ACC112 (cell line): ENCODE measurements at regions not wholly inside any gene's neighbourhood (a gene's known extent, or its start where the extent isn't known, plus 50 kb on each side); places are given as distances from the start of the nearest gene placed in this dataset.

Source experiments
- H2AFZ ChIP-seq: fragments of 200-600 bp; sonication (generic); one replicate; pipeline ENCODE4 v1.6.0; 2017; ENCODE audit warnings: antibody characterized with exemption, low read length; ENCODE audit not compliant: unreplicated experiment
- H3K27ac ChIP-seq: fragments of 200-600 bp; sonication (generic); 2 replicates; pipeline ENCODE4 v1.5.1; 2014; ENCODE audit warnings: low read depth, mild to moderate bottlenecking, antibody characterized with exemption, low read length, moderate library complexity
- H3K27me3 ChIP-seq: fragments of 200-600 bp; sonication (generic); 2 replicates; pipeline ENCODE4 v1.6.1; 2014; ENCODE audit warnings: mild to moderate bottlenecking, antibody characterized with exemption, low read length, moderate library complexity, mixed read lengths; ENCODE audit not compliant: insufficient read depth
- H3K36me3 ChIP-seq: fragments of 200-600 bp; sonication (generic); 2 replicates; pipeline ENCODE4 v1.6.1; 2016; ENCODE audit warnings: mild to moderate bottlenecking, antibody characterized with exemption, low read length, moderate library complexity, mixed read lengths; ENCODE audit not compliant: insufficient read depth
- H3K4me1 ChIP-seq: fragments of 200-600 bp; sonication (generic); one replicate; pipeline ENCODE4 v1.6.1; 2016; ENCODE audit warnings: low read length, mixed read lengths; ENCODE audit not compliant: insufficient read depth, unreplicated experiment, control insufficient read depth
- H3K4me3 ChIP-seq: fragments of 200-600 bp; sonication (generic); 2 replicates; pipeline ENCODE4 v1.5.1; 2014; ENCODE audit warnings: mild to moderate bottlenecking, low read depth, low read length
- H3K79me2 ChIP-seq: fragments of 200-600 bp; sonication (generic); one replicate; pipeline ENCODE4 v1.6.0; 2016; ENCODE audit warnings: low read length; ENCODE audit not compliant: control insufficient read depth, unreplicated experiment, insufficient read depth

DNA sequence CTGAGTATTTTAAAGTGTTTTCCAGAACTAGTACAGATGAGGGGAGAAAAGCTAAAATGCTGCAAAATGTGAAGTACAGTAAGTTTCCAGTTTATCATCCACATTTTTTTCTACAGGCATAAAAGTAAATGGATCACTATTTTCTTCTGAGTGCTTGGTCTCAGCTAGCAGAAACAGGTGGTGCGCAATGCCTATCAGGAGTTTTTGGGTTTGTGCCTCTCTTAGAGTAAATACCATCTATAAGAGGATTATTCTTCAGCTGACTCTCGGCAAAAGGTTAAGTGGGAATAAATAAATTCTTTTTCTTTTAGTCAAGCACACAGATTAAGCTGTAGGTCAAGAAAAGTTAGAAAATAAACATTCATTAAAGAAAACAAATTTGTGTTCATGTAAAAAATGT, 1027.7 kb downstream of the PLOD2 start:
- no peaks in the 10 kb centered on the region for H3K79me2 ChIP-seq
- no peaks in the 10 kb centered on the region for H3K36me3 ChIP-seq
- H3K4me1 ChIP-seq, result no peaks in the 10 kb centered on the region
- H3K4me3 ChIP-seq, result no peak overlapping the region
- H3K27me3 ChIP-seq, result no peaks in the 10 kb centered on the region
- H3K27ac ChIP-seq, result no peak overlapping the region
- H2AFZ ChIP-seq, result no peak overlapping the region

DNA sequence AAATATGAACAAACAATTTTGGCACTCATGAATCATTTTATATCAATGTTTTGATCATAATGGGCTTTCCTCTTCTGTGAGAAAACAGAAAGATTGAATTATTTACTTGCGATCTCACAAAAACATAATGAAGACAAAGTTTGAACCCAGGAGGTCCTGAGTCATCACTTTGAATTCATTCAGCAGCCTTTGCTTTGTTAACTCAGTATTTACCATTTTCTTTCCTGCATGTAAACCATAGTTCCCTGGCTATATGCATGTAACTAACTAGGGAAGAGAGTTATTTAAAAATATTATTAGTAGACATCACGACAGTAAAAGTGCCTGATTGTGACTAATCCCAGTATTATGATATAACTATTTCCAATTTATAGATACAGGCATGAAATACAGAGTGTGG, 1026.2 kb downstream of the PLOD2 start:
- H2AFZ ChIP-seq, result peak overlapping the region; percentile 71
- no peak overlapping the region for H3K27ac ChIP-seq
- H3K27me3 ChIP-seq, result no peaks in the 10 kb centered on the region
- H3K79me2 ChIP-seq, result no peaks in the 10 kb centered on the region
- H3K36me3 ChIP-seq, result no peaks in the 10 kb centered on the region
- H3K4me1 ChIP-seq, result no peaks in the 10 kb centered on the region
- H3K4me3 ChIP-seq, result no peak overlapping the region

DNA sequence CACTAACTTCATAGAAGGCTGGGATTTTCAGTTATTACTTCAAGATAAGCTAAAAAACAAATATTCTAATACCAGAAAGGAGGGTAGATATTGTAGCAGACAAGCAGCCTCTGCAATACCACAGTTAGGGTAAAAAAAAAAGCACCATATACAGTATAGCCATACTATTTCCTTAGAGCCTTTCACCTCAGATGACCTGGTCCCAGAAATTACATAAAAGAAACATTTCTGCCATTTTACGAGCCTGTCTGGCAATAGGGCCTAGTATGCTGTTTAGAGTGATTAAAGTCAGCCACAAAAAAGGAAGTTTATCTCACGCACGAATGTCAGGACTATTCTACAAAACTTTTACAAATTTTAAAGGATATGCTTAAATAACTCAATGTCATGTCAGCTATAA, 1016.6 kb downstream of the PLOD2 start:
- Histone ChIP-seq H3K4me3 (no peak overlapping the region), H3K4me1 (no peaks in the 10 kb centered on the region), H3K27ac (no peak overlapping the region), H3K27me3 (no peaks in the 10 kb centered on the region), H2AFZ (no peak overlapping the region), H3K79me2 (no peaks in the 10 kb centered on the region), H3K36me3 (no peaks in the 10 kb centered on the region)

DNA sequence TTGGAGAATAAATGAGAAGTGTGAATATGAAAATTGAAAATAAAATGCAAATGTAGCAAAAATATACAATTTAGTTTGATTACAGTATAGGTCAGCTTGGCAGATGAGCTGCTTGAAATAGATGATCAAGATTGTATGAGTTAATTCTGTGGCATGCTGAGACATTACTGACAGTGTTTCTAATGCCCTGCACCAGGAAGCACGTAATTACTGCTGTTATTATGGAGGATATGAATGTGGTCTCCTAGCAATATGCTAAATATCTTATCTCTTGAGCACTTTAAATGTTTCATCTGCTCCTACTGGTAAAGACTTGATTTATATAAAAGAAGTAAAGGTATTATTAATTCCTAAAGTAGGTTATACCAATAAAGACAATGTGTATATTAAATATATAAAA, 1015.5 kb downstream of the PLOD2 start:
- Histone ChIP-seq H3K27me3 (no peaks in the 10 kb centered on the region), H3K4me3 (no peak overlapping the region), H3K27ac (no peak overlapping the region), H2AFZ (no peak overlapping the region), H3K79me2 (no peaks in the 10 kb centered on the region), H3K36me3 (no peaks in the 10 kb centered on the region), H3K4me1 (no peaks in the 10 kb centered on the region)

DNA sequence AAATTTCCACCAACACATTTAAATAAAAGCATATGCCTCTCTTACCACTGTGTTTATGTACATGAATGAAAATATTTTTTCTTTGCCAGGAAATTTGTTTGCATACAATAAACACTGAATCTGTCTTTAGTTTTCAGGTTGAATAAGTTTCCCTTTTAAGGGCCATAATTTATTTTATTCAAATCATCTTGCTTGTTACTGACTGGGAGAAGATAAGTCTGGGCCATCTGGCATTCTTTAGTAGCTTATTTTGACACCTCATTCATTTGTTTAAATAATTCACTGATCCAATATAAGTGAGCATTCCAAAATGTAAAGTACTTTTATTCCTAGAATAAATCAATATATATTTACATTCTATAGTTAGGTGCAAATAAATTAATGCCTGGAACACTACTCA, 1001.3 kb downstream of the PLOD2 start:
- Histone ChIP-seq H3K27ac (no peak overlapping the region), H3K27me3 (no peaks in the 10 kb centered on the region), H3K4me3 (no peak overlapping the region), H3K79me2 (no peaks in the 10 kb centered on the region), H3K4me1 (no peaks in the 10 kb centered on the region), H2AFZ (no peak overlapping the region), H3K36me3 (no peaks in the 10 kb centered on the region)

DNA sequence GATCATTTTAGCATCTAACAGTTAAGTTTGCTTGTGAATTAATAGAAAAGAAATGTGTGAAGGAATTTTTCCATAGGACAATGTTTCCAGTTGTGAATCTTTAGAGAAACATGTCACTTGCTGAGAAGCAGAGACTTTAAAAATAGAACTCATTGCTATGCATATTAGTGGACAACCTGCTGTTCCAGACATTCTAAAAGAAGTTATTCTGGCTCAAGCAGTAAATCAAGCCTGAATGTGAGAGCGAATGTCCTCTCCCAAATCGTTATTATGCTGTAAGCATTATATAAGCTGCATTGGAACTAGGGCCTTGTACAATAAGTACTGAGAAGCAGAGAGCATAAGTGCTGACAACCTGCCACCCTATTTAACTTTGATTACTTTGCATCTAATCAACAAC, 990.9 kb downstream of the PLOD2 start:
- no peak overlapping the region for H3K4me3 ChIP-seq
- H3K27me3 ChIP-seq, result no peaks in the 10 kb centered on the region
- H3K36me3 ChIP-seq, result no peaks in the 10 kb centered on the region
- no peaks in the 10 kb centered on the region for H3K4me1 ChIP-seq
- no peaks in the 10 kb centered on the region for H3K79me2 ChIP-seq
- H2AFZ ChIP-seq, result peak overlapping the region; percentile 3
- H3K27ac ChIP-seq, result no peak overlapping the region

DNA sequence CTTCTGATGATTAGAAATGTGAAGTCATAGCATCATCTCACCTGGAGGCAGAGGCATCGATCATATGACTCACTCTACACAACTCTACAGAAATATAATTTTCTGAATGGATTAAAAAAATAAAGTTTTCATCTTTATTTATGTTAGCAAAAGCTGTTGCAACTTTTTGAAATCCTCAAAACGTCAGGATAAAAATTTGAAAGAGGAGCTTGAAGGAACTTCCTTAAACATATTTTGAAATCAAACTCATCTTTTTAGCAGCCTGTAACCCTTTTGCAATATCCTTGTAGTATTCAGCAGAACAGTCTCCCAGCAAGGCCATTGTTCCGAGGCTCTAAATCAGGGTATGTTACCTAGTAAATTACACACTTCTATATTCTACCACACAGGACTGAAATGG, 985.4 kb downstream of the PLOD2 start:
- Histone ChIP-seq H3K4me3 (no peak overlapping the region), H3K27me3 (no peaks in the 10 kb centered on the region), H3K27ac (no peak overlapping the region), H3K4me1 (peaks cover 1% of the 10 kb centered on the region), H3K79me2 (no peaks in the 10 kb centered on the region), H3K36me3 (no peaks in the 10 kb centered on the region), H2AFZ (no peak overlapping the region)

DNA sequence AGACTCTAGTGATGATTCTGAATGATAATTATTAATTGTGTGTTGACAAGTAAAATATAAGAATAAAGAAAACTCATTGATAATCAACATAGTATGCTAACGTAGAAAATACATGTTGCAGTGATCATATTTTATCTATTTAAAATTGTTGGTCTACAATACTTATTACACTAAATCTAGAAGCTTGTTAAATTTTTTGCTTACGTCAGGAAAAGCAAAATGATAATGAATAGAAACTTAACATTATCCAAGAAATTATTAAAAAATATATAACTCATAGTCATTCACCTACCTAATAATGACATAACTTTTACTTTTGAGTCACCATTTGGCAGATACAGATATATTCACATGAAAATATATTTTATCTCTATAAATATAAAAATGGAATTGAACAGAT, 984.1 kb downstream of the PLOD2 start:
- no peak overlapping the region for H3K27ac ChIP-seq
- H3K36me3 ChIP-seq, result no peaks in the 10 kb centered on the region
- H3K27me3 ChIP-seq, result no peaks in the 10 kb centered on the region
- no peak overlapping the region for H2AFZ ChIP-seq
- H3K79me2 ChIP-seq, result no peaks in the 10 kb centered on the region
- no peak overlapping the region for H3K4me3 ChIP-seq
- H3K4me1 ChIP-seq, result peaks cover 11% of the 10 kb centered on the region

DNA sequence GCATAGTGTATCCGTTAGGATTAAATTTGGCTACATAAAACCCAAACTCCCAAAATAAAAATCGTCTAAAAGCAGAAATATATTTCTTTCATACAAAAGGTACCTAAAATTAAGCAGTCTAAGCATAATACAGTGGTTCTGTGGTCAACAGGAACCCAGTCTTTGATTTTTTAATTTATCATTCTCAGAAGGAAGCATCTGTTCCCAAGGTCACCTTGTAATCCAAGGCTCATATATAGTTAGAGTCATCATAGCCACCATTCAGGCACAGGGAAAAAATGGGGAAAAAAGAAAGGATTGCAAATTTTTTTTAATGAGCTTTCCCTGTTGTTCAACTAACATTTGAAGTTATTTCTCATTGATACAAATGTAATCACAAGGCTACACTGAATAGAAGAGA, 983.2 kb downstream of the PLOD2 start:
- Histone ChIP-seq H3K27me3 (no peaks in the 10 kb centered on the region), H3K27ac (no peak overlapping the region), H3K36me3 (no peaks in the 10 kb centered on the region), H2AFZ (no peak overlapping the region), H3K4me3 (no peak overlapping the region), H3K79me2 (no peaks in the 10 kb centered on the region), H3K4me1 (peaks cover 11% of the 10 kb centered on the region)

DNA sequence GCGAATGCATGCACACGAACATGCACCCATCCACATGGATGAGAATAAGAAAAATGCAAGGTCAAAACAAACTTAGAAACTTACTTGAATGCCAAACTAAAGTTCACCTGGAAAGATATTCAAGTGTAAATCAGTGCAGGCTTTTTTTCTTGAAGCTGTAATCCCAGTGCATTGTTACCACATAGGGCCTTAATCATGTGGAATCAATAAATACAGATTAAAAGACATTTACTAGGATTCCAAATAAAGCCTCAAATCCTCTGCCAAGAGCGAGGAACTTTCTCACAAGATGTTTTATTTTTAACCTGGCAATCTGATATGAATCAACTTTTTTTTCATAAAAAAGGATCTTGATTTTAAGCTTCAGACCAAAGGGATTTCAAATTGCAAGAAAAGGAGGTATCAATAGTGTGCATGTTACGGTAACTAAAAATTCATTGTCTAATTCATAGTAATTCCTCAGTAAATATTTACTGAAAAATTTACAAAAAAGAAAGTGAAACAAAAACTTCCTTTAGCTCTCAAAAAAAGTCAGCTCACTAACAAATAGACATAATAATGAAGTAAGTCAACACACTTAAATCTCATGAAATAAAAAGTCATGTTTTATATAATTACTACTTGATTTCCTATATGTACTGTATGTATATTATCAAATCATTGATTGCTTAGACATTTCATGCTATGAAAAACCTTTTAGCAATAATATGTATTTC, 978.6 kb downstream of the PLOD2 start:
- Histone ChIP-seq H3K79me2 (no peaks in the 10 kb centered on the region), H3K4me3 (peak overlapping the region; percentile 76)

DNA sequence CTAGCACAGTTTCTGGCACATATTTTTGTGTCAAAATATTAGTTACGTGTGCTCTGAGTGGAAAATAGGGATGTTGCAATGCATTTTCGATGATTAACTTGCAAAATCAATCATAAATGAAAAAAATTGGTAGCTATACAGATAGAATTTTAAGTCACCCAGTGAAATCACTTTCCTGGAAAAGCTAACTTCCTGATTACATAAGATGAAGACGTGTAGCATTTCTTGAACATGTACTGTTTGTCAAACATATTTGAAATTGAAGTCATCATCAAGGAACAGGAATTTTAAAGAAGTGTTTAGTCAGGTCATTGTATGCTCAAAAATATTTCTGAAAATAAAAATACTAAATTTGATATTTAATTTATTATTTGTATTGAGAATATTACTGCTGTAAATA, 977.7 kb downstream of the PLOD2 start:
- no peaks in the 10 kb centered on the region for H3K27me3 ChIP-seq
- H3K27ac ChIP-seq, result peak overlapping the region; percentile 40; the same call in 1 of the 2 replicates
- H2AFZ ChIP-seq, result peak overlapping the region; percentile 71

More for the DNA sequence above, 978.6 kb downstream of the PLOD2 start:
- Histone ChIP-seq H3K27me3 (no peaks in the 10 kb centered on the region), H3K27ac (peak overlapping the region; percentile 40), H2AFZ (peak overlapping the region; percentile 76), H3K4me1 (peaks cover 20% of the 10 kb centered on the region), H3K36me3 (no peaks in the 10 kb centered on the region)

More for the DNA sequence above, 977.7 kb downstream of the PLOD2 start:
- Histone ChIP-seq H3K4me3 (peak overlapping the region; percentile 76), H3K79me2 (no peaks in the 10 kb centered on the region), H3K4me1 (peaks cover 20% of the 10 kb centered on the region), H3K36me3 (no peaks in the 10 kb centered on the region)
